ENCODE measurements at regions not wholly inside any gene's neighbourhood (a gene's known extent, or its start where the extent isn't known, plus 50 kb on each side); places are given as distances from the start of the nearest gene placed in this dataset.
"Not testable (repeated sequence)": the region's sequence is repeated elsewhere in the genome, so short reads cannot be mapped to it uniquely, and the experiment has no call there.

GRCh38 chr6:23663096-23663495, 462.9 kb upstream of the NRSN1 start:
- Mint-ChIP-seq H3K36me3 (ENCODE audit: low read depth) (peaks cover 14% of the 10 kb centered on the region), H3K27me3 (ENCODE audit: low read depth, poor library complexity) (peaks cover 2% of the 10 kb centered on the region), H3K9me3 (peaks cover 27% of the 10 kb centered on the region), H3K4me1 (peaks cover 10% of the 10 kb centered on the region), H3K27ac (no peak overlapping the region), H3K4me3 (no peak overlapping the region)
- DNase-seq = no peak
- no peak for TF ChIP-seq CTCF (IDR thresholded peaks at IDR 0.05)

- Mint-ChIP-seq H3K9me3 (peaks cover 33% of the 10 kb centered on the region), H3K4me3 (no peak overlapping the region), H3K27me3 (ENCODE audit: low read depth, poor library complexity) (peaks cover 2% of the 10 kb centered on the region), H3K36me3 (ENCODE audit: low read depth) (peaks cover 14% of the 10 kb centered on the region), H3K27ac (no peak overlapping the region), H3K4me1 (peaks cover 6% of the 10 kb centered on the region)
- no peak for DNase-seq
- TF ChIP-seq CTCF (IDR thresholded peaks at IDR 0.05) = no peak
Measured at GRCh38 chr6:23663652-23664051, 462.4 kb upstream of the NRSN1 start.

GRCh38 chr6:23665911-23666310, 460.1 kb upstream of the NRSN1 start:
- H3K4me3 Mint-ChIP-seq; H3K4me1 Mint-ChIP-seq; DNase-seq; H3K27ac Mint-ChIP-seq; H3K27me3 Mint-ChIP-seq (ENCODE audit: low read depth, poor library complexity): not testable (repeated sequence)
- peaks cover 54% of the 10 kb centered on the region for H3K9me3 Mint-ChIP-seq
- H3K36me3 Mint-ChIP-seq (ENCODE audit: low read depth) = peaks cover 24% of the 10 kb centered on the region

- Mint-ChIP-seq H3K36me3 (ENCODE audit: low read depth) (peaks cover 33% of the 10 kb centered on the region), H3K27me3 (ENCODE audit: low read depth, poor library complexity) (no peaks in the 10 kb centered on the region), H3K4me3 (no peak overlapping the region), H3K9me3 (peaks cover 76% of the 10 kb centered on the region), H3K4me1 (no peaks in the 10 kb centered on the region), H3K27ac (no peak overlapping the region)
- no peak for TF ChIP-seq CTCF (IDR thresholded peaks at IDR 0.05)
- DNase-seq = no peak
Measured at GRCh38 chr6:23672737-23673136, 453.3 kb upstream of the NRSN1 start.

- H3K36me3 Mint-ChIP-seq (ENCODE audit: low read depth) = peaks cover 6% of the 10 kb centered on the region
- H3K27me3 Mint-ChIP-seq (ENCODE audit: low read depth, poor library complexity) = peaks cover 3% of the 10 kb centered on the region
- no peak overlapping the region for H3K27ac Mint-ChIP-seq
- H3K4me3 Mint-ChIP-seq = no peak overlapping the region
- no peaks in the 10 kb centered on the region for H3K4me1 Mint-ChIP-seq
- no peak for DNase-seq
- no peak for TF ChIP-seq CTCF (IDR thresholded peaks at IDR 0.05)
- peaks cover 21% of the 10 kb centered on the region for H3K9me3 Mint-ChIP-seq
Measured at GRCh38 chr6:23678626-23679025, 447.4 kb upstream of the NRSN1 start.

- peaks cover 15% of the 10 kb centered on the region for H3K27me3 Mint-ChIP-seq (ENCODE audit: low read depth, poor library complexity)
- DNase-seq = no peak
- no peak overlapping the region for H3K4me3 Mint-ChIP-seq
- no peak for TF ChIP-seq CTCF (IDR thresholded peaks at IDR 0.05)
- no peaks in the 10 kb centered on the region for H3K36me3 Mint-ChIP-seq (ENCODE audit: low read depth)
- H3K4me1 Mint-ChIP-seq = no peaks in the 10 kb centered on the region
- no peak overlapping the region for H3K27ac Mint-ChIP-seq
- H3K9me3 Mint-ChIP-seq = no peaks in the 10 kb centered on the region
Measured at GRCh38 chr6:23681743-23682142, 444.3 kb upstream of the NRSN1 start.

Measured in nephron progenitor cell (in vitro differentiated cells).